ENCODE measurements at regions not wholly inside any gene's neighbourhood (a gene's known extent, or its start where the extent isn't known, plus 50 kb on each side); places are given as distances from the start of the nearest gene placed in this dataset.

GRCh38 chr20:56875803-56876202 is 246.7 kb downstream of the TFAP2C start:
- Histone ChIP-seq H3K4me1 (ENCODE audit: low read length) (peaks cover 19% of the 10 kb centered on the region), H3K9me3 (ENCODE audit: insufficient read depth, low read length) (no peaks in the 10 kb centered on the region), H3K79me2 (ENCODE audit: low read length) (no peaks in the 10 kb centered on the region), H4K20me1 (ENCODE audit: insufficient read depth, low read length) (no peaks in the 10 kb centered on the region), H3K4me2 (ENCODE audit: low read length) (no peak overlapping the region), H2AFZ (ENCODE audit: low read depth, low read length) (no peak overlapping the region; the same call in 1 of the 2 replicates), H3K27ac (ENCODE audit: low read length) (no peak overlapping the region), H3K4me3 (ENCODE audit: low read length) (no peak overlapping the region), H3K9ac (ENCODE audit: low read length) (no peak overlapping the region), H3K27me3 (ENCODE audit: low read depth, low read length) (peaks cover 7% of the 10 kb centered on the region; the same call in 1 of the 2 replicates), H3K36me3 (replicated peaks; ENCODE audit: low read depth, low read length) (no peaks in the 10 kb centered on the region)
- TF ChIP-seq EZH2phosphoT487 (IDR thresholded peaks at IDR 0.05; ENCODE audit: low read depth): no peak
- no peak for TF ChIP-seq CTCF (IDR thresholded peaks at IDR 0.05; ENCODE audit: low read depth, low read length)

- Histone ChIP-seq H3K27me3 (ENCODE audit: low read depth, low read length) (0 out of 2 replicates have a peak, but pooled peaks cover 11% of the 10 kb centered on the region), H3K27ac (ENCODE audit: low read length) (no peak overlapping the region), H3K4me1 (ENCODE audit: low read length) (no peaks in the 10 kb centered on the region), H3K79me2 (ENCODE audit: low read length) (no peaks in the 10 kb centered on the region), H2AFZ (ENCODE audit: low read depth, low read length) (no peak overlapping the region), H3K4me2 (ENCODE audit: low read length) (no peak overlapping the region), H3K4me3 (ENCODE audit: low read length) (no peak overlapping the region), H3K36me3 (replicated peaks; ENCODE audit: low read depth, low read length) (no peaks in the 10 kb centered on the region), H3K9ac (ENCODE audit: low read length) (no peak overlapping the region), H3K9me3 (ENCODE audit: insufficient read depth, low read length) (no peaks in the 10 kb centered on the region), H4K20me1 (ENCODE audit: insufficient read depth, low read length) (no peaks in the 10 kb centered on the region)
- TF ChIP-seq EZH2phosphoT487 (IDR thresholded peaks at IDR 0.05; ENCODE audit: low read depth) (no peak), CTCF (IDR thresholded peaks at IDR 0.05; ENCODE audit: low read depth, low read length) (no peak)
These were observed 256.4 kb downstream of the TFAP2C start for GRCh38 chr20:56885521-56885920.

GRCh38 chr20:56890011-56890410 is 260.9 kb downstream of the TFAP2C start:
- Histone ChIP-seq H2AFZ (ENCODE audit: low read depth, low read length) (no peak overlapping the region), H3K27me3 (ENCODE audit: low read depth, low read length) (0 out of 2 replicates have a peak, but pooled peaks cover 20% of the 10 kb centered on the region), H3K4me1 (ENCODE audit: low read length) (no peaks in the 10 kb centered on the region)

GRCh38 chr20:56893226-56893917 is 264.3 kb downstream of the TFAP2C start:
- no peaks in the 10 kb centered on the region for H3K36me3 ChIP-seq (replicated peaks; ENCODE audit: low read depth, low read length)
- H3K4me2 ChIP-seq (ENCODE audit: low read length): no peak overlapping the region
- H3K9ac ChIP-seq (ENCODE audit: low read length): no peak overlapping the region
- no peaks in the 10 kb centered on the region for H3K79me2 ChIP-seq (ENCODE audit: low read length)
- H3K27me3 ChIP-seq (ENCODE audit: low read depth, low read length): peaks cover 31% of the 10 kb centered on the region
- no peaks in the 10 kb centered on the region for H3K4me1 ChIP-seq (ENCODE audit: low read length)
- no peaks in the 10 kb centered on the region for H3K9me3 ChIP-seq (ENCODE audit: insufficient read depth, low read length)
- H3K27ac ChIP-seq (ENCODE audit: low read length): no peak overlapping the region
- TF ChIP-seq CTCF (IDR thresholded peaks at IDR 0.05; ENCODE audit: low read depth, low read length) (no peak), EZH2phosphoT487 (IDR thresholded peaks at IDR 0.05; ENCODE audit: low read depth) (no peak)
- H3K4me3 ChIP-seq (ENCODE audit: low read length): no peak overlapping the region
- H2AFZ ChIP-seq (ENCODE audit: low read depth, low read length): no peak overlapping the region
- H4K20me1 ChIP-seq (ENCODE audit: insufficient read depth, low read length): no peaks in the 10 kb centered on the region

More at GRCh38 chr20:56890011-56890410, 260.9 kb downstream of the TFAP2C start:
- no peaks in the 10 kb centered on the region for H4K20me1 ChIP-seq (ENCODE audit: insufficient read depth, low read length)
- H3K36me3 ChIP-seq (replicated peaks; ENCODE audit: low read depth, low read length): no peaks in the 10 kb centered on the region
- no peaks in the 10 kb centered on the region for H3K9me3 ChIP-seq (ENCODE audit: insufficient read depth, low read length)
- no peak overlapping the region for H3K9ac ChIP-seq (ENCODE audit: low read length)
- TF ChIP-seq EZH2phosphoT487 (IDR thresholded peaks at IDR 0.05; ENCODE audit: low read depth) (no peak), CTCF (IDR thresholded peaks at IDR 0.05; ENCODE audit: low read depth, low read length) (no peak)
- no peaks in the 10 kb centered on the region for H3K79me2 ChIP-seq (ENCODE audit: low read length)
- no peak overlapping the region for H3K4me2 ChIP-seq (ENCODE audit: low read length)
- no peak overlapping the region for H3K4me3 ChIP-seq (ENCODE audit: low read length)
- no peak overlapping the region for H3K27ac ChIP-seq (ENCODE audit: low read length)
